HL-60/S4 treated with phorbol 12-myristate 13-acetate at 8.2 ng/mL for 4 days and 3 days (cell line): ENCODE measurements at regions not wholly inside any gene's neighbourhood (a gene's known extent, or its start where the extent isn't known, plus 50 kb on each side); places are given as distances from the start of the nearest gene placed in this dataset.
"Not testable (repeated sequence)": the region's sequence is repeated elsewhere in the genome, so short reads cannot be mapped to it uniquely, and the experiment has no call there.

ENCODE experiments used
- in situ Hi-C: fragments of 300-500 bp; cut with MboI; formaldehyde crosslinking; loops from 2 replicates; pipeline ENCODE4 v1.15.0; 2022; ENCODE audit warnings: low sequenced_read_pairs

DNA sequence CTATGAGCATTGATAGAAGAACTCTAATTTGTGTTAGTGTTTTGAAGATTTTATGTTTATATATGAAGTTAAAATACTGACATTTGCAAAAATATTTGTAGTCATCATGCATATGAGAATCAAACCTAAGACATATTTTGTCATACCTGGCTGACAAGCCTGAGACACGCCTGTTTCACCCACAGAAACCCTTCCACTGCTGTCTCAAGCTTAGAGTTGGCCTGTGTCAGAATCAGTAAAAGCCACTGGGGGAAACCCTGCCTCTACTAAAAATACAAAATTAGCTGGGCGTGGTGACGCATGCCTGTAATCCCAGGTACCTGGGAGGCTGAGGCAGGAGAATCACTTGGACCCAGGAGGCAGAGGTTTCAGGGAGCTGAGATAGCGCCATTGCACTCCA lies 218.0 kb upstream of the C1QTNF3 start:
- in situ Hi-C loops: not testable (repeated sequence)

DNA sequence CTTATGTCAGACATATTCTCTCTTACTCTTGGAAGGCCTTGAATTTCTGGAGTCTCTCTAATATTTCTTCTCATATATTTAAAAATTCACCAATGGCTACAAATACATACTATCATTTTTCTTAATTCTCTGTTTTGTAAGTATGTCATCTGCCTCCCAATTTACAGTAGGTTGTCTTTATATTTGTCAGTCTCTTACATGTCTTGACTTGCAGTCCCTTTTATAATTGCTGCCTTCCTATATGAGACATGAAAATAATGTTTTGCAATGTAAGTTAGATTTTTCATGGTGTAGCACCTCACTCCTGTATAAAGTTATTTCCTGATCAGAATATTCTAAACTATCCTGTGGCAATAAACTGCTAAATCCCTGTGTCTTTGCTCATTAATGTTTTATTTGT lies 223.1 kb upstream of the C1QTNF3 start:
- in situ Hi-C loops: not testable (repeated sequence)

DNA sequence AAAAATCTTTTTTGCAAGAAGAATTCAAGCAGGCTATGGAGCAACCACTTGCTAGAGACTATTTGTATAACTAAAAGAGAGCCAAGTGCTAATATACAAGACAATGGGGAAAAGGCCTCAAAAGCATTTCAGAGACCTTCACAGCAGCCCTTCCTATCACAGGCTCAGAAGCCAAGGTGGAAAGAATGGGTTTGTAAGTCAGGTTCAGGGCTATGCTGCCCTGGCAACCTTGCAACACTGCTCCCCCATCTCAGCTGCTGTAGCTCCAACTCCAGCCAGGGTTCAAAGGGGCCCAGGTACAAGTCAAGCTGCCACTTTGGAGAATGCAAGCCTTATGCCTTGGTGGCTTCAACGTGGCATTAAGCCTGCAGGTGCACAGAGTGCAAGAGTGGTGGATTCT lies 253.7 kb upstream of the C1QTNF3 start:
- in situ Hi-C loops: not testable (repeated sequence)

DNA sequence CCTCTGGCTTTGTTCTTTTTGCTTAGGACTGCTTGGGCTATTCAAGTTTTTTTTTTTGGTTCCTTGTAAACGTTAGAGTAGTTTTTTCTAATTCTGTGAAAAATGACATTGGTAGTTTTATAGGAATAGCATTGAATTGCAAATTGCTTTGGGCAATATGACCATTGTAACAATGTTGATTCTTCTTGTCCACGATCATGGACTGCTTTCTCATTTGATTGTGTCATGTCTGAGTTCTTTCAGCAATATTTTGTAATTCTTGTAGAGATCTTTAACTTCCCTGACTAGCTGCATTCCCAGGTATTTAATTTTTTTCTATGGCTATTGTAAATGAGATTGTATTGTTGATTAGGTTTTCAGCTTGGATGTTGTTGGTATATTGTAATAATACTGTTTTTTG lies 286.2 kb upstream of the C1QTNF3 start:
- in situ Hi-C loops: not testable (repeated sequence)

DNA sequence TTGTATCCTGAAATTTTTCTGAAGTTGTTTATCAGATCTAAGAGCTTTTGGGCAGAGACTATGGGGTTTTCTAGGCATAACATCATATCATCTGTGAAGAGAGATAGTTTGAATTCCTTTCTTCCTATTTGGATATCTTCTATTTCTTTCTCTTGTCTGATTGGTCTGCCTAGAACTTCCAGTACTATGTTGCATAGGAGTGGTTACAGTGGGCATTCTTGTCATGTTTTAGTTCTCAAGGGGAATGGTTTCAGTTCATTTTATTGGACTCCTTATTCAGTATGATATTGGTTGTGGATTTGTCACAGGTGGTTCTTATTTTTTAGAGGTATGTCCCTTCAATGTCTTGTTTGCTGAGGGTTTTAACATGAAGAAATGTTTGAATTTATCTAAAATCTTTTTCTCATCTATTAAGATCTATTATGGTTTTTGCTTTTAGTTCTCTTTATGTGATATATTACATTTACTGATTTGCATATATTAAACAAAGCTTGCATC lies 286.6 kb upstream of the C1QTNF3 start:
- in situ Hi-C loops: not testable (repeated sequence)

DNA sequence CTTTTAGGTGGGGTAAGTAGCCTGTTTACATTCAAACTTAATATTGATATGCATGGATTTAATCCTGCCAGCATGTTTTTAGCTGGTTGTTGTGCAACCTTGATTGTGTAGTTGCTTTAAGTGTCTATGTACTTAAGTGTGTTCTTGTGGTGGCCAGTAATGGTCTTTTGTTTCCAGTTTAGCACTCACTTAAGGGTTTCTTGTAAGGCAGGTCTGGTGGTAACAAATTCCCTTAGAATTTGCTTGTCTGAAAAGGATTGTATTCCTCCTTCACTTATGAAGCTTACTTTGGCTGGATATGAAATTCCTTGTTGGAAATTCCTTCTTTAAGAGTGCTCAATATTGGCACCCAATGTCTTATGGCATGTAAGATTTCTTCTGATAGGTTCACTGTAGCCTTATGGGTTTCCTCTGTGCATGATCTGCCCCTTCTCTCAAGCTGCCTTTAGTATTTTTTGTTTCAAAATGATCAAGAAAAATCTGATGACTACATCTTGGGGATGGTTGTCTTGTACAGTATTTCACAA lies 289.0 kb upstream of the C1QTNF3 start:
- in situ Hi-C loops: not testable (repeated sequence)

DNA sequence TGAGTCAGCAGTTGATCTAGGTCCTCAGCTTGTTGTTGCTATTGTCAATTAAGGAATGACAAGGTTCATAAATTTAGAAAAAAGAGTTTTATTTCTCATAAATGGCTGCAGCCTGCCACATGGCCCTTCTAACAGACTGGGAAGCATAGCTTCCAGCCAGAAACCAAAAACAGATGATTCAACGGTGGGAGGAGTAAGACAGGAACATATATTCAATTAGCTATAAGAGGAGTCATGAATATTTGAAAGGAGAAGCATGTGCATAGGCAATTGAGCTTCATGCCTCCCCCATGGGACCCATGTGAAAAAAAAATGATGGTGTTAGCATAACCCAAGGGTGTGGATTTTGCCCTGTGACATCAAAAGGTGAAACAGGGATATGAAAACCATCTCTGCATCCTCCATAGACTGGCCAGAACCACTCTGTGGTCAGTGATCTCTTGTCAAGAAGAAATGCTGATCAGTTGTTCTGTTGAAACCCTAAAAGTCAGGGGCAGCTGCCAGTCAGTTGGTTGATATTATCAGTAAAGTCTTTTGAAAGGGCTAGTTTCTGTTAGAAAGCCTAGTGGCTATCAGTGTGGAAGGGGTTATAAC lies 296.5 kb upstream of the C1QTNF3 start:
- in situ Hi-C loops: not testable (repeated sequence)

DNA sequence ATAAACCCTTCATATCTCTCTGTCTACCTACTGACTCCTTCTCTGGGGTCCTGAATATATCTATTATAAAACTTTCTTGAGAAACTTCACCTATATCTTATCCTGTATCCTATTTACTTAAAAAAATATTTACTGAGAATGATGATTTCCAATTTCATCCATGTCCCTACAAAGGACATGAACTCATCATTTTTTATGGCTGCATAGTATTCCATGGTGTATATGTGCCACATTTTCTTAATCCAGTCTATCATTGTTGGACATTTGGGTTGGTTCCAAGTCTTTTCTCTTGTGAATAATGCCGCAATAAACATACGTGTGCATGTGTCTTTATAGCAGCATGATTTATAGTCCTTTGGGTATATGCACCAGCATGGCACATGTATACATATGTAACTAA lies 301.7 kb upstream of the RAI14 start:
- in situ Hi-C loops: not testable (repeated sequence)

DNA sequence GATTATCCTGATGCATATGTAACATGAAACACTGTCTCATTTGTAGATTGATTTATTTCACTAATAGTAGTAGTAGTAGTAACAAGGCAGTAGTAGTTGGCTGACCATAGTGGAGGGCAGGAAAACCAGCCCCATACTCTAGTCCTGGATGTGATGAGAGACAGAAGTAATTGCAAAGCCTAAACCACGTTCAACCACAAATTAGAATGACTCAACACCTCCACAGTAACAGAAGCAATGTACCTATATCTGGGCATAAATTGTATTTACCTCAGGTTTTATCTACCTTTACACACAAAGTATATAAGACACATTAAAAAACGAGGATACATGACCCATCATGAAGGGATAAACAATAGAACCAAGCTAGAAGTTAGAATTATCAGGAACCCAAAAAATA lies 284.7 kb upstream of the RAI14 start:
- in situ Hi-C loops: not testable (repeated sequence)

DNA sequence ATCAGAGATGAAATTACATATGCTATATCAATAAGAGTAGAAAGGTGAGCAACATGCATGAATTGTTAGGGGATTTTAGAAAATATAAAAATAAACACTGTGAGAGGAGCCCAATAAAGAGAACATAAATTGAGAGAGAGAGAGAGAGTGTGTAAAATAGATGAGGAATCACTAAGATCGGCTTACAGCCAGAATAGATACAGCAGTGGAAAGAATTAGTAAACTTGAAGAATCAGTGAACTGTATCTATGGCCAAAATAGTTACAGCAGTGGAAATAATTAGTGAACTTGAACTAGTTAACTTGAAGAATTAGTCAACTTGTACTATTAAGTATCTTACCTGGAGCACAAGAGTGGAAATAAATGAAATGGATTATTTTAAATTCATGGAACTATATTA lies 284.3 kb upstream of the RAI14 start:
- in situ Hi-C loops: not testable (repeated sequence)

DNA sequence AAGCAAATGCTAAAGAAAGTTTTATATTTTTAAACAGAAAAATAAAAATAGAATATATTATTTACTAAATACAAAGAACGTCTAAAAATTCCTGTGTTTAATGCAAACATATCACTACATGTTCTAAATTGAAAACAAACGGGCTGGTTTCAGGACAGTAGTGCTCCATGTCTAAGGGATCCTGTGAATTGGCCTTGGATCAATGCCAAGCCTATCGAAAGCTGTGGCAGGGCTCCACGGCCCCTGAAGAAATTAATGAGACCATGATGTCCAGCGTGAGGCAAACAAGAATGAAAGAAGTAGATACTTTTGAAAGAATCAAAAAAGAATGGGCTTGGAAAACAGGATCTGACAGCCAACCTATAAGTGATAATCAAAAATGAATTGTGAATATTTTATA lies 283.4 kb upstream of the RAI14 start:
- in situ Hi-C loops: not testable (repeated sequence)

DNA sequence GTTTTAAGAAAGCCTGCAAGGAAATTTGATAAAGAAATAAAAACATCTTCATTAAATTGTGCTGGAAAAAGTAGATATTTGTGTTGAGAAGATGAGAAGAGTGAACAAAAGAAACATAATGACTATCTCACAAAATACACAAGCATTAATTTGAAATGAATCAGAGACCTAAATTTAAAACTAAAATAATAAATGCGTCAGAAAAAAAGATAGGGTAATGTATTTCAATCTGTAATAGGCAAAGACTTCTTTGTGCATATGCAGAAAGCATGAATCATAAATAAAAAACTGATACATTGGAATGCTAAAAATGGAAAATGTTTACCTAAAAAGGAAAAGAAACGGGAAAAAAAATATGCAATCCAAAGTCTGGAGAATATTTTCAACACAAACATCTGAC lies 278.5 kb upstream of the RAI14 start:
- in situ Hi-C loops: not testable (repeated sequence)

DNA sequence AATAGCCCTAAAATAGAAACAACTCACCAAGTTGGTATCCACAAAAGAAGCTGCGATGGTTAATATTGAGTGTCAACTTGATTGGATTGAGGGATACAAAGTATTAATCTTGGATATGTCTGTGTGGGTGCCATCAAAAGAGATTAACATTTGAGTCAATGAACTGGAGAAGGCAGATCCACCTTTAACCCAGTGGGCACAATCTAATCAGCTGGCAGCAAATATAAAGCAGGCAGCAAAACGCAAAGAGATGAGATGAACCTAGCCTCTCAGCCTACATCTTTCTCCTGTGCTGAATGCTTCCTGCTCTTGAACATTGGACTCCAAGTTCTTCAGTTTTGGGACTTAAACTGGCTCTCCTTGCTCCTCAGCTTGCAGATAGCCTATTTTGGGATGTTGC lies 277.6 kb upstream of the RAI14 start:
- in situ Hi-C loops: not testable (repeated sequence)

DNA sequence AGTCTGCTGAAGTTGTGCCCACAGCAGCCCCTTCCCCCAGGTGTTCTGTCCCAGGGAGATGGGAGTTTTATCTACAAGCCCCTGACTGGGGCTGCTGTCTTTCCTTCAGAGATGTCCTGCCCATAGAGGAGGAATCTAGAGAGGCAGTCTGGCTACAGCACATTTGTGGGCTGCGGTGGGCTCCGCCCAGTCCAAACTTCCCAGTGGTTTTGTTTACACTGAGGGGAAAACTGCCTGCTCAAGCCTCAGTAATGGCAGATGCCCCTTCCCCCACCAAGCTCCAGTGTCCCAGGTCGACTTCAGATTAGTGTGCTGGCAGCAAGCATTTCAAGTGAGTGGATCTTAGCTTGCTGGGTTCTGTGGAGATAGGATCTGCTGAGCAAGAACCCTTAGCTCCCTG lies 267.4 kb upstream of the RAI14 start:
- in situ Hi-C loops: not testable (repeated sequence)

DNA sequence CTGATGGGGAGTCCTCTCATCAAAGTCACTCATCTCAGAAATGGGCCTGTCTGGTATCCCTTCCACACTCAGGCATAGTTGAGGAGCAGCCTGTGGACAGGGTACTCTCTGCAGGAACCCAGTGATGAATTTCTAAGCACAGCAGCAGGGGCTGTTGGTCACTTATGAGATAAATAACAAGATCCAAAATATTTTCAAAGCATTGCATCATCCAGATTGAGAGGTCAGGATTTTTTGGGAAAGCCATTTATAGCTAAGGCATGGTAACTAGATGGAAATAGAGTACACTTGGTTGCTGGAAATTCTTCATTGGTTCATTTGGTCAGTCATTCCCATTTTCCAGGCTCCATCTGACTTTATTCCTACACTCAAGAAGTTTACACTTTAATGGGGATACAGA lies 246.8 kb upstream of the RAI14 start:
- in situ Hi-C loops: no loop called here

DNA sequence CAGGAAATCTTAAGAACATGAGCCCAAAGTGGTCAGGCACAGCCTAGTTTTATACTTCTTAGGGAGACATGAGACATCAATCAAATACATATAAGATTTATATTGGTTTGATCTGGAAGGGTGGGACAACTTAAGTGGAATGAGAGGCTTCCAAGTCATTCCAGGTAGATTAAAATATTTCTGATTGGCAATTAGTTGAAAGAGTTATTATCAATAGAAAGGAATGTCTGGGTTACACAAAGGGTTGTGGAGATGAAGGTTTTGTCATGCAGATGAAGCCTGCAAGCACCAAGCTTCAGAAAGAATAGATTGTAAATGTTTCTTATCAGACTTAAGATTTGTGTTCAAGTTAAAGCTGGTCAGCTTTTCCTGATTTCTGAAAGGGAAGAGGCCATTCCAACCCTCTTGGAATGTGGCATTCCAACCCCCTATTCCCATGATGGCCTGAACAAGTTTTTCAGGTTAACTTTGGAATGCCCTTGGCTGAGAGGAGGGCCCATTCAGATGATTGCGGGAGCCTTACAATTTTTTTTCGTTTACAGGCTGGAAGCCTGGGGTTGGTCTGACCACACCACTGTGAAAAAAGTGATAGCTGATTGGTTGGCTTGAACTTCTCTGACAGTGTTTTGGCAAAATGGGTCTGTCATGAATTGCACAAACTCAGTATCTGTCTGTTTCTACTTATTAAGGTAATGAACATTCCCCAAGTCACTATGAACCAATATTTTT lies 245.6 kb upstream of the RAI14 start:
- in situ Hi-C loops: no loop called here

DNA sequence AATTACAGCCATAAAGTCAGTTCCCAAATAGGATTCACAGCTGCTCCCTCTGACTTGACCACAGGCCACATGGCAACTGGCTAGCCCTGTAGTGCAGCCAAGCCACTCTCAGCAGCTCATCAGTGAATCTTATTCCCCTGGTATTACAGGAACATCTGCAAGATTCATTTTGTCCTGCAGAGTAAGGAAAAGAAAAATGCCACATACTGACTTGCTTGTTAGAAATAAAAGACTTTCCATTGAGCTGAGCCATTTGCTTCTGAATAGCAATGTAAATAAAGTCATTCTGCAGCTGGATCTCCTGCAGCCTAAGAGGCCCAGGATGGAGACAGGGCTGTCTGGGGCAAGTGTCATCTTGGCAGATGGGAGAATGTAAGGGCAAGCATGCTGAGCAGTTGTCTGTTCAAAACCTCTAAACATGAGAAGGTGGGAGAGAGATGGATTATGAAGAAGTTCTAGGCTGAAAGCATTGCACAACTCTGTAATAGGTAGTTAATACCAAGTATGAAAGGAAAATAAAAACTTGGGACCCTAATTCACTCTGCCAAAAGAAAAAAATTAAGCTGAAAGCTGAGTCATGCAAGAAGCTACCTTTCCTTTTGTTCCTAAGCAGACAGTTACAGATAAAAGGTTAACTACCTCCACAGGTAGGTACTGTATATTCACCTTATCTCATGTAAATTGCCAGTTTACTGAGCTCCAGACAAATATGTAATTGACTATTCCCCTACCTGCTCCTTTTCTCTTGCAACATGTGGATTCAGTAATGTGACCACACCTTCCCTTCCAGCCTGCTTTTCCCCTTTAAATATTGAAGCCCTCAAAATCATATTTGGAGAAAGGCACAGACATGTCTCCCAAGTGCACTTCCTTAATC lies 244.4 kb upstream of the RAI14 start:
- in situ Hi-C loops: no loop called here

DNA sequence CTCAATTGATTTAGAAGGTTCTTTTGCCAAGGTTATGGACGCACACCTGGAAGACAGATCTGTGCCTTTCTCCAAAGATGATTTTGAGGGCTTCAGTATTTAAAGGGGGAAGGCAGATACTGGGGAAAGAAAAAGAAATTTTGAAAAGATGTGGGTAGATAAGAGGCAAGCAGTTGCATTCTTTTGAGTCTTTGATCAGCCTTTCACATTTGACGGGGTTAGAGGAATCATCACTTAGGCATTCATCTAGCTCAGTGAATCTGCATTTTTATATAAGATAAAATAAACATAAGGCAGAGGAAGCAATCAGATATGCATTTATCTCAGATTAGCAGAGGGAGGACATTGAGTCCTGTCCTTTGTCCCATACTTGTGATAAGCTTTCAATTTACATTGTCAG lies 243.4 kb upstream of the RAI14 start:
- in situ Hi-C loops: no loop called here

DNA sequence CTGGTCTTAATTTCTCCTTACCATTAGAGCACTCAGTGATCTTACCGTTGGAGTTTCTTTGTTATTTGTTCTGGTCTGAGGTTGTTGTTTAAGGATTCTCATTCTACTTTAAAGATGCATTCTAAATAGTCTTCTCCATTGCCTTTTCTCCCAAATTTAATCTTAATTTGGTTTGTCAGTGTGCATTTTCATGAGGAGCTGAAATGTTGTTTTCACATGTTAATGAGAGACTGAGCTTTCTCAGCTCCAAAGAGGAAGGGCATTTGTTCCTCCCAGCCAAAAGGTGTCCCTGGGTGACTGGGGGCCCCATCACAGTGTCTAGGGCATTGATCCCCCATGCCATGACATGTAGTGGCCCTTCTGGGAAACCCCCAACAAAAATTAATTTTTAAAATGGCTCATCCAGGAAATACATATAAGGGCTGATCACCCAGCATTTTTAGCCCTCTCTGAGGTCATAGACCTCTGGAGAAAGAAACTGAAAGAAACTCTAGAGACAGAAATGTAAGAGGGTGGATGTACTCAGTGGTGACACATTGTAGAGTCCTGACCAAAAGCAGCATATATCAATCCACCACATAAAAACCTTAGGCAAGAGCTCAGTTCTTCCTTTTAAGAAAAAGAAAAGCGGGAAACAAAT lies 240.4 kb upstream of the RAI14 start:
- in situ Hi-C loops: no loop called here

DNA sequence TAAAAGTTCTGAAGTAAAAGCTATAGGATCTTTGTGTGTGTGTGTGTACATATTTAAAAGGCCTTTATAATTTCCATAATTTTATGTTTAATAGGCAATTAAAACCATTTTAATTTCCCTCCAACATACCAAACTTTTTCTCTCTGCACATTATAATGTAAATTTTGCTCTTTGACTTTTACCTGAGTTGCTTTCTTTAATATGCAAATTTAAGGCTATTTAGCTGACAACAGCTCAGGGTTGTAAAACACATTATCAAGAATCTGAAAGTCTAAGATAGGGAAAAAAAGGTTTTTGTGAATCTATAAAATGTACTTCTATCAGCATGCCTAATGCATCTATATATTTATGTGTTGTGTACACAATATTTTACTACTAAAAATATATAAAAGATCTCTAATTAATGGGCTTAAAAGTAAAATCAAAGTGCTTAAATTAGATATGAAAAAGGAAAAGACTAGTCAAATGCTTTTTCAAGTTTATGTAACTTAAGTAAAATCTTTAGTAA lies 239.6 kb upstream of the RAI14 start:
- in situ Hi-C loops: no loop called here

DNA sequence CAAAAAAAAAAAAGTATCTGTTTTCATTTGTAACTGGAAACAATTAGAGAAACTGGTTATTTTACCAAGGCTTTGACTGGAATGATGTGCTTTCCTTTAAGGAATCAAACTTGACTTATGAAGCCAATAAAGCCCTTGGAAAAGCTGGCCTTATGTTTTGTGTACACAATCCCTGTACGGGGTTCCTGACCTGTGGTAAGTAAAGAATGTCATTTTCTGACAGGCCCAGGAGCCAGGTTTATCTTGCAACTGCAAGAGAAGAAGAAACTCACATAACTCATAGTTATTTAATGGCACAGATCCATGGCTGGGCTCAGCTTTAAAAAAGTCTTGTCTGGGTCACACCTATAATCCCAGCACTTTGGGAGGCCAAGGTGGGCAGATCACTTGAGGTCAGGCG lies 235.9 kb upstream of the RAI14 start:
- in situ Hi-C loops: not testable (repeated sequence)
